ENCODE measurements at regions not wholly inside any gene's neighbourhood (a gene's known extent, or its start where the extent isn't known, plus 50 kb on each side); places are given as distances from the start of the nearest gene placed in this dataset.

GRCh38 chr13:34619326-34619725, 322.7 kb upstream of the NBEA start:
- TF ChIP-seq RAD21 (IDR thresholded peaks at IDR 0.05; ENCODE audit: low read depth) (no peak), SIN3A (IDR thresholded peaks at IDR 0.05; ENCODE audit: low read depth) (no peak), JUND (IDR thresholded peaks at IDR 0.05) (no peak), EZH2 (IDR thresholded peaks at IDR 0.05) (no peak), CTCF (IDR thresholded peaks at IDR 0.05 in 2 of 3, conservative IDR thresholded peaks at IDR 0.05 in 1 of 3; ENCODE audit: borderline replicate concordance in 1 of 3, insufficient read depth in 1 of 3, low read depth in 2 of 3, low read length in 2 of 3) (no peak), POLR2A (IDR thresholded peaks at IDR 0.05; ENCODE audit: borderline replicate concordance, extremely low read depth, insufficient read depth, insufficient read length) (no peak), EZH2phosphoT487 (IDR thresholded peaks at IDR 0.05; ENCODE audit: borderline replicate concordance) (no peak), ATF3 (IDR thresholded peaks at IDR 0.05) (no peak)
